Testis (tissue), 2 donors: ENCODE measurements at regions not wholly inside any gene's neighbourhood (a gene's known extent, or its start where the extent isn't known, plus 50 kb on each side); places are given as distances from the start of the nearest gene placed in this dataset.

Experiments
- DNase-seq: peaks from one replicate; pipeline ENCODE4 v3.0.0-alpha.2; 2019
- H3K27ac ChIP-seq, 2 donors: fragments of 200-600 bp; sonication (generic); one replicate each; pipeline ENCODE4 v1.5.1; 2019
- H3K27me3 ChIP-seq: fragments of 200-600 bp; sonication (generic); one replicate; pipeline ENCODE4 v1.5.1; 2019
- H3K36me3 ChIP-seq: fragments of 200-600 bp; sonication (generic); one replicate; pipeline ENCODE4 v1.5.1; 2017; ENCODE audit warnings: low read depth; ENCODE audit errors: missing control alignments
- H3K4me1 ChIP-seq: fragments of 200-600 bp; sonication (generic); one replicate; pipeline ENCODE4 v1.5.1; 2019
- H3K4me3 ChIP-seq, 2 donors: fragments of 200-600 bp; sonication (generic); one replicate each; pipeline ENCODE4 v1.5.1; 2017 to 2019
- H3K9me3 ChIP-seq: fragments of 200-600 bp; sonication (generic); one replicate; pipeline ENCODE4 v1.5.1; 2017
- CTCF ChIP-seq, 3 experiments: fragments of 450-650 bp in 2 of 3; fragments of 200-600 bp in 1 of 3; sonication (generic) in 1 of 3; IDR thresholded peaks; one replicate each; pipeline ENCODE4 v1.5.1; 2016 to 2019; ENCODE audit warnings: antibody characterized with exemption in 3 of 3, mild to moderate bottlenecking in 2 of 3, moderate library complexity in 1 of 3
- POLR2A ChIP-seq: fragments of 450-650 bp; IDR thresholded peaks from one replicate; pipeline ENCODE4 v1.6.1; 2017; ENCODE audit warnings: antibody characterized with exemption, mild to moderate bottlenecking, moderate library complexity
- WGBS, 2 donors: methylation state at CpG; one replicate each; pipeline ENCODE4 v1.1.5; 2018; 5-methylcytosine and 5-hydroxymethylcytosine counted together
- intact Hi-C: fragments of 100-400 bp; cut with DNase I; formaldehyde crosslinking; loops from one replicate; pipeline ENCODE4 v1.15.1; 2023; ENCODE audit warnings: low total_unique reads

GRCh38 chr2:2557475-2557874, 226.4 kb upstream of the MYT1L start:
- no peak overlapping the region for H3K4me3 ChIP-seq
- DNase-seq: no peak
- H3K4me1 ChIP-seq: no peaks in the 10 kb centered on the region
- intact Hi-C loops: no loop called here
- H3K27me3 ChIP-seq: no peaks in the 10 kb centered on the region
- H3K9me3 ChIP-seq: no peaks in the 10 kb centered on the region
- no peak overlapping the region for H3K27ac ChIP-seq
- 83 to 84% methylated on average over 5 of the region's 5 CpGs for WGBS, 2 donors
- no peak for TF ChIP-seq POLR2A
- TF ChIP-seq CTCF (IDR thresholded peaks at IDR 0.05): no peak
- no peaks in the 10 kb centered on the region for H3K36me3 ChIP-seq

- 86 to 88% methylated on average over 3 of the region's 3 CpGs for WGBS, 2 donors
Measured at GRCh38 chr2:2550856-2551255, 219.8 kb upstream of the MYT1L start.

GRCh38 chr2:2547911-2548310, 216.8 kb upstream of the MYT1L start:
- no peak for TF ChIP-seq CTCF (IDR thresholded peaks at IDR 0.05)
- no peak for TF ChIP-seq POLR2A
- 78 to 82% methylated on average over 4 of the region's 4 CpGs for WGBS, 2 donors
- no peaks in the 10 kb centered on the region for H3K4me1 ChIP-seq
- DNase-seq: no peak
- no peak overlapping the region for H3K27ac ChIP-seq
- no peaks in the 10 kb centered on the region for H3K27me3 ChIP-seq
- no peak overlapping the region for H3K4me3 ChIP-seq
- H3K36me3 ChIP-seq: no peaks in the 10 kb centered on the region
- H3K9me3 ChIP-seq: no peaks in the 10 kb centered on the region
- intact Hi-C loops: no loop called here

More at GRCh38 chr2:2550856-2551255, 219.8 kb upstream of the MYT1L start:
- TF ChIP-seq POLR2A: no peak
- TF ChIP-seq CTCF (IDR thresholded peaks at IDR 0.05): no peak
- Histone ChIP-seq H3K36me3 (no peaks in the 10 kb centered on the region), H3K27ac (no peak overlapping the region), H3K4me3 (no peak overlapping the region), H3K27me3 (no peaks in the 10 kb centered on the region), H3K4me1 (no peaks in the 10 kb centered on the region), H3K9me3 (no peaks in the 10 kb centered on the region)
- intact Hi-C loops: no loop called here
- DNase-seq: no peak

GRCh38 chr2:2547451-2547850, 216.4 kb upstream of the MYT1L start:
- Histone ChIP-seq H3K27ac (no peak overlapping the region), H3K9me3 (no peaks in the 10 kb centered on the region), H3K4me1 (no peaks in the 10 kb centered on the region), H3K4me3 (no peak overlapping the region), H3K36me3 (no peaks in the 10 kb centered on the region), H3K27me3 (no peaks in the 10 kb centered on the region)
- DNase-seq: no peak
- 44 to 83% methylated on average over 3 of the region's 3 CpGs for WGBS, 2 donors
- TF ChIP-seq POLR2A (no peak), CTCF (IDR thresholded peaks at IDR 0.05) (no peak)
- intact Hi-C loops: no loop called here

- TF ChIP-seq POLR2A (no peak), CTCF (IDR thresholded peaks at IDR 0.05) (no peak)
- WGBS, 2 donors: 94 to 100% methylated on average over 6 to 9 of the region's 9 CpGs
- H3K27me3 ChIP-seq: no peaks in the 10 kb centered on the region
- H3K36me3 ChIP-seq: no peaks in the 10 kb centered on the region
- DNase-seq: no peak
- H3K4me1 ChIP-seq: no peaks in the 10 kb centered on the region
- no peaks in the 10 kb centered on the region for H3K9me3 ChIP-seq
- H3K4me3 ChIP-seq: no peak overlapping the region
- no peak overlapping the region for H3K27ac ChIP-seq
- intact Hi-C loops: no loop called here
Measured at GRCh38 chr2:2546046-2546445, 215.0 kb upstream of the MYT1L start.
